ENCODE measurements at regions not wholly inside any gene's neighbourhood (a gene's known extent, or its start where the extent isn't known, plus 50 kb on each side); places are given as distances from the start of the nearest gene placed in this dataset.

- TF ChIP-seq, protein P1, sequence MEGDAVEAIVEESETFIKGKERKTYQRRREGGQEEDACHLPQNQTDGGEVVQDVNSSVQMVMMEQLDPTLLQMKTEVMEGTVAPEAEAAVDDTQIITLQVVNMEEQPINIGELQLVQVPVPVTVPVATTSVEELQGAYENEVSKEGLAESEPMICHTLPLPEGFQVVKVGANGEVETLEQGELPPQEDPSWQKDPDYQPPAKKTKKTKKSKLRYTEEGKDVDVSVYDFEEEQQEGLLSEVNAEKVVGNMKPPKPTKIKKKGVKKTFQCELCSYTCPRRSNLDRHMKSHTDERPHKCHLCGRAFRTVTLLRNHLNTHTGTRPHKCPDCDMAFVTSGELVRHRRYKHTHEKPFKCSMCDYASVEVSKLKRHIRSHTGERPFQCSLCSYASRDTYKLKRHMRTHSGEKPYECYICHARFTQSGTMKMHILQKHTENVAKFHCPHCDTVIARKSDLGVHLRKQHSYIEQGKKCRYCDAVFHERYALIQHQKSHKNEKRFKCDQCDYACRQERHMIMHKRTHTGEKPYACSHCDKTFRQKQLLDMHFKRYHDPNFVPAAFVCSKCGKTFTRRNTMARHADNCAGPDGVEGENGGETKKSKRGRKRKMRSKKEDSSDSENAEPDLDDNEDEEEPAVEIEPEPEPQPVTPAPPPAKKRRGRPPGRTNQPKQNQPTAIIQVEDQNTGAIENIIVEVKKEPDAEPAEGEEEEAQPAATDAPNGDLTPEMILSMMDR (IDR thresholded peaks at IDR 0.05; ENCODE audit: low read depth, low read length, poor library complexity, severe bottlenecking), result no peak
- no peak for TF ChIP-seq EZH2phosphoT487 (IDR thresholded peaks at IDR 0.05; ENCODE audit: borderline replicate concordance, low read length)
Measured at GRCh38 chr5:120124961-120125360, 339.1 kb upstream of the PRR16 start.

All from DOHH2 (cell line).